Mucosa of rectum (tissue), 2 donors: ENCODE measurements at regions not wholly inside any gene's neighbourhood (a gene's known extent, or its start where the extent isn't known, plus 50 kb on each side); places are given as distances from the start of the nearest gene placed in this dataset.
A peak's percentile ranks its signal among the peaks of the same experiment; 100 is the strongest.

Source experiments
- H3K27ac ChIP-seq, 2 donors: one replicate each; pipeline ENCODE4 v1.7.0; 2013; ENCODE audit warnings: inconsistent platforms in 2 of 2, low read depth in 2 of 2, low read length in 2 of 2
- H3K27me3 ChIP-seq, 2 donors: one replicate each; pipeline ENCODE4 v1.7.0; 2013; ENCODE audit warnings: low read length in 2 of 2; ENCODE audit not compliant: control insufficient read depth in 2 of 2, insufficient read depth in 2 of 2
- H3K36me3 ChIP-seq, 2 donors: one replicate each; pipeline ENCODE4 v1.7.0; 2013; ENCODE audit warnings: low read length in 2 of 2; ENCODE audit not compliant: control insufficient read depth in 2 of 2, insufficient read depth in 2 of 2
- H3K4me1 ChIP-seq, 2 donors: one replicate each; pipeline ENCODE4 v1.7.0; 2013; ENCODE audit warnings: low read length in 2 of 2, mild to moderate bottlenecking in 1 of 2; ENCODE audit not compliant: control insufficient read depth in 2 of 2, insufficient read depth in 2 of 2
- H3K4me3 ChIP-seq, 2 donors: one replicate each; pipeline ENCODE4 v1.7.0; 2013; ENCODE audit warnings: low read length in 2 of 2
- H3K9ac ChIP-seq, 2 donors: one replicate each; pipeline ENCODE4 v1.7.0; 2013; ENCODE audit warnings: low read length in 2 of 2, low read depth in 1 of 2, mild to moderate bottlenecking in 1 of 2
- H3K9me3 ChIP-seq, 2 donors: one replicate each; pipeline ENCODE4 v1.7.0; 2013; ENCODE audit warnings: low read length in 2 of 2; ENCODE audit not compliant: control insufficient read depth in 2 of 2
- donor health status: healthy.
- donor health status: Normal muscosa, but diverticular disease.

GRCh38 chr6:55669028-55669427, 90.0 kb upstream of the HMGCLL1 start:
- no peak overlapping the region for H3K4me3 ChIP-seq
- H3K27ac ChIP-seq: peak overlapping the region in 1 of 2 donors; percentile 11
- no peaks in the 10 kb centered on the region for H3K9me3 ChIP-seq
- H3K27me3 ChIP-seq: no peaks in the 10 kb centered on the region
- H3K36me3 ChIP-seq: no peaks in the 10 kb centered on the region
- no peak overlapping the region for H3K9ac ChIP-seq
- H3K4me1 ChIP-seq: peaks cover 0 to 2% of the 10 kb centered on the region in 2 donors

- Histone ChIP-seq H3K9ac (no peak overlapping the region), H3K27ac (peak overlapping the region in 1 of 2 donors; percentile 11), H3K4me3 (no peak overlapping the region), H3K9me3 (no peaks in the 10 kb centered on the region), H3K27me3 (no peaks in the 10 kb centered on the region), H3K4me1 (peaks cover 0 to 2% of the 10 kb centered on the region in 2 donors), H3K36me3 (no peaks in the 10 kb centered on the region)
These were observed 89.6 kb upstream of the HMGCLL1 start for GRCh38 chr6:55668591-55668990.

GRCh38 chr6:55667341-55667740, 88.3 kb upstream of the HMGCLL1 start:
- Histone ChIP-seq H3K27me3 (no peaks in the 10 kb centered on the region), H3K9me3 (no peaks in the 10 kb centered on the region), H3K9ac (no peak overlapping the region), H3K36me3 (no peaks in the 10 kb centered on the region), H3K4me1 (peaks cover 0 to 2% of the 10 kb centered on the region in 2 donors), H3K4me3 (no peak overlapping the region), H3K27ac (no peak overlapping the region)

GRCh38 chr6:55666606-55667225, 87.7 kb upstream of the HMGCLL1 start:
- peaks cover 0 to 2% of the 10 kb centered on the region in 2 donors for H3K4me1 ChIP-seq

GRCh38 chr6:55666037-55666436, 87.0 kb upstream of the HMGCLL1 start:
- no peak overlapping the region for H3K27ac ChIP-seq
- peaks cover 0 to 2% of the 10 kb centered on the region in 2 donors for H3K4me1 ChIP-seq
- no peaks in the 10 kb centered on the region for H3K9me3 ChIP-seq
- H3K36me3 ChIP-seq: no peaks in the 10 kb centered on the region
- no peak overlapping the region for H3K4me3 ChIP-seq
- no peak overlapping the region for H3K9ac ChIP-seq
- H3K27me3 ChIP-seq: no peaks in the 10 kb centered on the region

More at GRCh38 chr6:55666606-55667225, 87.7 kb upstream of the HMGCLL1 start:
- Histone ChIP-seq H3K27me3 (no peaks in the 10 kb centered on the region), H3K9ac (no peak overlapping the region), H3K4me3 (no peak overlapping the region), H3K36me3 (no peaks in the 10 kb centered on the region), H3K27ac (no peak overlapping the region), H3K9me3 (no peaks in the 10 kb centered on the region)

GRCh38 chr6:55664591-55665587, 85.9 kb upstream of the HMGCLL1 start:
- Histone ChIP-seq H3K4me3 (no peak overlapping the region), H3K36me3 (no peaks in the 10 kb centered on the region), H3K27me3 (no peaks in the 10 kb centered on the region), H3K27ac (no peak overlapping the region), H3K9ac (no peak overlapping the region), H3K4me1 (peaks cover 0 to 2% of the 10 kb centered on the region in 2 donors), H3K9me3 (no peaks in the 10 kb centered on the region)

- Histone ChIP-seq H3K4me3 (no peak overlapping the region), H3K9ac (no peak overlapping the region), H3K36me3 (no peaks in the 10 kb centered on the region), H3K27ac (no peak overlapping the region), H3K27me3 (no peaks in the 10 kb centered on the region), H3K4me1 (peaks cover 0 to 2% of the 10 kb centered on the region in 2 donors), H3K9me3 (no peaks in the 10 kb centered on the region)
These were observed 84.9 kb upstream of the HMGCLL1 start for GRCh38 chr6:55663914-55664313.

- Histone ChIP-seq H3K27me3 (no peaks in the 10 kb centered on the region), H3K9ac (no peak overlapping the region), H3K36me3 (no peaks in the 10 kb centered on the region), H3K9me3 (no peaks in the 10 kb centered on the region), H3K4me1 (no peaks in the 10 kb centered on the region), H3K4me3 (no peak overlapping the region), H3K27ac (no peak overlapping the region)
These were observed 80.3 kb upstream of the HMGCLL1 start for GRCh38 chr6:55659304-55659703.

GRCh38 chr6:55654445-55654844, 75.5 kb upstream of the HMGCLL1 start:
- H3K9me3 ChIP-seq: no peaks in the 10 kb centered on the region
- H3K27me3 ChIP-seq: no peaks in the 10 kb centered on the region
- no peaks in the 10 kb centered on the region for H3K4me1 ChIP-seq
- H3K27ac ChIP-seq: no peak overlapping the region
- H3K4me3 ChIP-seq: no peak overlapping the region
- no peaks in the 10 kb centered on the region for H3K36me3 ChIP-seq
- no peak overlapping the region for H3K9ac ChIP-seq

GRCh38 chr6:55652429-55652828, 73.4 kb upstream of the HMGCLL1 start:
- H3K4me1 ChIP-seq: no peaks in the 10 kb centered on the region
- no peaks in the 10 kb centered on the region for H3K9me3 ChIP-seq
- no peak overlapping the region for H3K9ac ChIP-seq
- H3K27me3 ChIP-seq: no peaks in the 10 kb centered on the region
- H3K27ac ChIP-seq: no peak overlapping the region
- no peaks in the 10 kb centered on the region for H3K36me3 ChIP-seq
- no peak overlapping the region for H3K4me3 ChIP-seq
